ENCODE measurements at regions not wholly inside any gene's neighbourhood (a gene's known extent, or its start where the extent isn't known, plus 50 kb on each side); places are given as distances from the start of the nearest gene placed in this dataset.

DNA sequence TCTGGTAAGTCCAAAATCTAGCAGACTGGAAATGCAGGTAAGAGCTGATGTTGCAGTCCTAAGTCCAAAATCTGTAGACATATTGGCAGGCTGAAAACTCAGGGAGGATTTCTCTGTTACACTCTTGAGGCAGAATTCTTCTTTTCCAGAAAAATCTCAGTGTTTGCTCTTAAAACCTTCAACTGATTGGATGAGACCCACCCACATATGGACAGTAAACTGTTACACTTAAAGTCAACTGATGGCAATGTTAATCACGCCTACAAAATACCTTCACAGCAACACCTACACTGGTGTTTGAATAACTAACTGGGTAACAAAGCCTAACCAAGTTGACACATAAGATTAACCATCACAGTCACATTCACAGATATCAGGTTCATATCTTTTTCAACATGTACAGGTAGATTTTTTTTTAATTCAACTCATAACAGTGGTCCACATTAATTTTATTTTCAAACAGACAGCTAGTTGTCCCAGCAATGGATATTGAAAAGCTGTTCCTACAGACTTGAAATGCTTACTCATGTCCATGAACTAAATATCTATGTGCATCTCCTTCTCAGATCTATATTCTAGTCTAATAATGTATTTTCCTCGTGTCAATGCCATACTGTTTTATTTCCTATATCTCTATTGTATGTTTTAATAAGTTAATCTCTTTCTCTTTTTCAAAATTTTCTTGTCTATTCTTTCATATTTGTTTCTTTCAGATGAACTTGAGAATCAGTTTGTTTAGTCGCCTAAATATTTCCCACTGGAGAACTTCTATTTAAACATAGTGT is 110.1 kb downstream of the TMPRSS5 start:
- no peak for ATAC-seq
- TF ChIP-seq ZFP3 (CRISPR knock-in tag; IDR thresholded peaks at IDR 0.05), result no peak
- TF ChIP-seq GLIS3 (CRISPR knock-in tag; IDR thresholded peaks at IDR 0.05), result no peak
- TF ChIP-seq ZC3H10 (CRISPR knock-in tag; IDR thresholded peaks at IDR 0.05), result no peak
- TF ChIP-seq, protein P1, sequence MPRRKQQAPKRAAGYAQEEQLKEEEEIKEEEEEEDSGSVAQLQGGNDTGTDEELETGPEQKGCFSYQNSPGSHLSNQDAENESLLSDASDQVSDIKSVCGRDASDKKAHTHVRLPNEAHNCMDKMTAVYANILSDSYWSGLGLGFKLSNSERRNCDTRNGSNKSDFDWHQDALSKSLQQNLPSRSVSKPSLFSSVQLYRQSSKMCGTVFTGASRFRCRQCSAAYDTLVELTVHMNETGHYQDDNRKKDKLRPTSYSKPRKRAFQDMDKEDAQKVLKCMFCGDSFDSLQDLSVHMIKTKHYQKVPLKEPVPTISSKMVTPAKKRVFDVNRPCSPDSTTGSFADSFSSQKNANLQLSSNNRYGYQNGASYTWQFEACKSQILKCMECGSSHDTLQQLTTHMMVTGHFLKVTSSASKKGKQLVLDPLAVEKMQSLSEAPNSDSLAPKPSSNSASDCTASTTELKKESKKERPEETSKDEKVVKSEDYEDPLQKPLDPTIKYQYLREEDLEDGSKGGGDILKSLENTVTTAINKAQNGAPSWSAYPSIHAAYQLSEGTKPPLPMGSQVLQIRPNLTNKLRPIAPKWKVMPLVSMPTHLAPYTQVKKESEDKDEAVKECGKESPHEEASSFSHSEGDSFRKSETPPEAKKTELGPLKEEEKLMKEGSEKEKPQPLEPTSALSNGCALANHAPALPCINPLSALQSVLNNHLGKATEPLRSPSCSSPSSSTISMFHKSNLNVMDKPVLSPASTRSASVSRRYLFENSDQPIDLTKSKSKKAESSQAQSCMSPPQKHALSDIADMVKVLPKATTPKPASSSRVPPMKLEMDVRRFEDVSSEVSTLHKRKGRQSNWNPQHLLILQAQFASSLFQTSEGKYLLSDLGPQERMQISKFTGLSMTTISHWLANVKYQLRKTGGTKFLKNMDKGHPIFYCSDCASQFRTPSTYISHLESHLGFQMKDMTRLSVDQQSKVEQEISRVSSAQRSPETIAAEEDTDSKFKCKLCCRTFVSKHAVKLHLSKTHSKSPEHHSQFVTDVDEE (CRISPR knock-in tag; IDR thresholded peaks at IDR 0.05), result no peak
- no peak for TF ChIP-seq TOX (CRISPR knock-in tag; IDR thresholded peaks at IDR 0.05; ENCODE audit: borderline replicate concordance)
- no peak for TF ChIP-seq SNAI2 (CRISPR knock-in tag; IDR thresholded peaks at IDR 0.05)

DNA sequence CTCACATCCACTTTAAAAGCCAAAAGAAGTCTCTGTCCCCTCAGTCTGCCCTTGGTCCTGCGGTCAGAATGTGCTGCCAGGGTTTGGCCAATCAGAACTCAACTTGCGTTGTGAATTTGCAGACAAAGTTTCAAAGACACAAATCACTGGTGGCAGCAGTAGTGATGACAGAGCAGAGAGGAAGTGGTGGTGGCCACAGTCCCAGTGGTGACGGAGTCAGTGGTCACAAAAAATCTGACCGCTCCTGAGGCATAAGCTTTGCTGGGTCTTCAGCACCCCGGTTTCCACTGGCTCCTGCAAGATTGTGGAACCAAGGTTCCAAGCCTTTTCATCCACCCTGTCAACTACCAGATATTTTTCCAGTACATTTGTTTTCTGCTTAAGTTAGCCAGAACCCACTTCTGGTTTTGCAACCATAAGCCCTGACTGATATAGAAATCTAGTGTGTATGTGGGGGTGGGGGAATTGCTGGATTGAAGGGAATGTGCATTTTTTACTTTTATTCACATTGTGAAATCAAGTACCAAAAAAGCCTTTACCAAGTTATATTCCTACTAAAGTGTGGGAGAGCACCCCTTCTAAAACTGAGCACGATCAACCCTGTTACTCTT is 112.3 kb downstream of the TMPRSS5 start:
- no peak for ATAC-seq
- no peak for TF ChIP-seq ZFP30 (CRISPR knock-in tag; IDR thresholded peaks at IDR 0.05)
- TF ChIP-seq TOX (CRISPR knock-in tag; IDR thresholded peaks at IDR 0.05; ENCODE audit: borderline replicate concordance), result no peak
- TF ChIP-seq, protein P2, sequence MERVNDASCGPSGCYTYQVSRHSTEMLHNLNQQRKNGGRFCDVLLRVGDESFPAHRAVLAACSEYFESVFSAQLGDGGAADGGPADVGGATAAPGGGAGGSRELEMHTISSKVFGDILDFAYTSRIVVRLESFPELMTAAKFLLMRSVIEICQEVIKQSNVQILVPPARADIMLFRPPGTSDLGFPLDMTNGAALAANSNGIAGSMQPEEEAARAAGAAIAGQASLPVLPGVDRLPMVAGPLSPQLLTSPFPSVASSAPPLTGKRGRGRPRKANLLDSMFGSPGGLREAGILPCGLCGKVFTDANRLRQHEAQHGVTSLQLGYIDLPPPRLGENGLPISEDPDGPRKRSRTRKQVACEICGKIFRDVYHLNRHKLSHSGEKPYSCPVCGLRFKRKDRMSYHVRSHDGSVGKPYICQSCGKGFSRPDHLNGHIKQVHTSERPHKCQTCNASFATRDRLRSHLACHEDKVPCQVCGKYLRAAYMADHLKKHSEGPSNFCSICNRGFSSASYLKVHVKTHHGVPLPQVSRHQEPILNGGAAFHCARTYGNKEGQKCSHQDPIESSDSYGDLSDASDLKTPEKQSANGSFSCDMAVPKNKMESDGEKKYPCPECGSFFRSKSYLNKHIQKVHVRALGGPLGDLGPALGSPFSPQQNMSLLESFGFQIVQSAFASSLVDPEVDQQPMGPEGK (CRISPR knock-in tag; IDR thresholded peaks at IDR 0.05; ENCODE audit: borderline replicate concordance), result no peak
- TF ChIP-seq ZNF565 (CRISPR knock-in tag; conservative IDR thresholded peaks at IDR 0.05; ENCODE audit: low read depth), result no peak
- TF ChIP-seq OSR1 (CRISPR knock-in tag; IDR thresholded peaks at IDR 0.05), result no peak
- TF ChIP-seq ZNF8 (CRISPR knock-in tag; IDR thresholded peaks at IDR 0.05), result no peak
- no peak for TF ChIP-seq SNAI2 (CRISPR knock-in tag; IDR thresholded peaks at IDR 0.05)
- no peak for TF ChIP-seq GLIS3 (CRISPR knock-in tag; IDR thresholded peaks at IDR 0.05)
- no peak for TF ChIP-seq RARB (CRISPR knock-in tag; IDR thresholded peaks at IDR 0.05)
- TF ChIP-seq ZFP3 (CRISPR knock-in tag; IDR thresholded peaks at IDR 0.05), result no peak

DNA sequence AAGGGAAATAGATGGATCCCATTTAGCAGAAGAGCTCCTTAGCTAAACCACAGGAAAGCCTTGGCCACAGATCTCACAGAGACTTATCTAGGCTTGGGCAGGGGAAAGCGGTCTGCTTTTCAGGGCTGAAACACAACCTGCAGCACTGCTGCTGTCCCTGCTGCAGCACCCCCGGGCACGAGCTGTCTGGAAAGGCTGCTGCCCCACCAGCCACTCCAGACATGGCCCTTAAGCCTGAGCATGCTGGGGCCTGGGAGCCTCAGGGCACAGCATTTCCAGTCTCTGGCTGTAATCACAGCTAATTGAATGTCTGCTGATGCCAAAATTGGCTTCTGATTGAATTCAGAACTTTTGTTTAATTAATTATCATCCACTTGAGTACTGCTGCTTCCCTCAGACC is 115.0 kb downstream of the TMPRSS5 start:
- ATAC-seq, result peak; percentile 71; the same call in 2 of the 3 replicates
- TF ChIP-seq ISL1 (CRISPR knock-in tag; IDR thresholded peaks at IDR 0.05) (peak; percentile 28; the same call in 1 of the 2 replicates), TCF4 (CRISPR knock-in tag; IDR thresholded peaks at IDR 0.05; ENCODE audit: borderline replicate concordance) (peak; percentile 100), RARB (CRISPR knock-in tag; IDR thresholded peaks at IDR 0.05) (no peak), GLIS3 (CRISPR knock-in tag; IDR thresholded peaks at IDR 0.05) (peak; percentile 76; the same call in 1 of the 2 replicates), SNAI2 (CRISPR knock-in tag; IDR thresholded peaks at IDR 0.05) (peak; percentile 84; the same call in 1 of the 2 replicates), ESRRG (CRISPR knock-in tag; IDR thresholded peaks at IDR 0.05) (no peak), ZNF8 (CRISPR knock-in tag; IDR thresholded peaks at IDR 0.05) (0 out of 2 replicates have a peak, but pooled peaks have one; percentile 41), PPARA (CRISPR knock-in tag; IDR thresholded peaks at IDR 0.05; ENCODE audit: borderline replicate concordance) (peak; percentile 83; the same call in 1 of the 2 replicates), ZNF70 (CRISPR knock-in tag; IDR thresholded peaks at IDR 0.05) (peak; percentile 34; the same call in 1 of the 2 replicates), ZFP30 (CRISPR knock-in tag; IDR thresholded peaks at IDR 0.05) (no peak), ZC3H10 (CRISPR knock-in tag; IDR thresholded peaks at IDR 0.05) (no peak), ZNF565 (CRISPR knock-in tag; conservative IDR thresholded peaks at IDR 0.05; ENCODE audit: low read depth) (0 out of 2 replicates have a peak, but pooled peaks have one; percentile 64)
- TF ChIP-seq, protein P3, sequence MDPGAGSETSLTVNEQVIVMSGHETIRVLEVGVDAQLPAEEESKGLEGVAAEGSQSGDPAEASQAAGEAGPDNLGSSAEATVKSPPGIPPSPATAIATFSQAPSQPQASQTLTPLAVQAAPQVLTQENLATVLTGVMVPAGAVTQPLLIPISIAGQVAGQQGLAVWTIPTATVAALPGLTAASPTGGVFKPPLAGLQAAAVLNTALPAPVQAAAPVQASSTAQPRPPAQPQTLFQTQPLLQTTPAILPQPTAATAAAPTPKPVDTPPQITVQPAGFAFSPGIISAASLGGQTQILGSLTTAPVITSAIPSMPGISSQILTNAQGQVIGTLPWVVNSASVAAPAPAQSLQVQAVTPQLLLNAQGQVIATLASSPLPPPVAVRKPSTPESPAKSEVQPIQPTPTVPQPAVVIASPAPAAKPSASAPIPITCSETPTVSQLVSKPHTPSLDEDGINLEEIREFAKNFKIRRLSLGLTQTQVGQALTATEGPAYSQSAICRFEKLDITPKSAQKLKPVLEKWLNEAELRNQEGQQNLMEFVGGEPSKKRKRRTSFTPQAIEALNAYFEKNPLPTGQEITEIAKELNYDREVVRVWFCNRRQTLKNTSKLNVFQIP (CRISPR knock-in tag; IDR thresholded peaks at IDR 0.05; ENCODE audit: borderline replicate concordance, low read depth), result no peak
- TF ChIP-seq, protein P4, sequence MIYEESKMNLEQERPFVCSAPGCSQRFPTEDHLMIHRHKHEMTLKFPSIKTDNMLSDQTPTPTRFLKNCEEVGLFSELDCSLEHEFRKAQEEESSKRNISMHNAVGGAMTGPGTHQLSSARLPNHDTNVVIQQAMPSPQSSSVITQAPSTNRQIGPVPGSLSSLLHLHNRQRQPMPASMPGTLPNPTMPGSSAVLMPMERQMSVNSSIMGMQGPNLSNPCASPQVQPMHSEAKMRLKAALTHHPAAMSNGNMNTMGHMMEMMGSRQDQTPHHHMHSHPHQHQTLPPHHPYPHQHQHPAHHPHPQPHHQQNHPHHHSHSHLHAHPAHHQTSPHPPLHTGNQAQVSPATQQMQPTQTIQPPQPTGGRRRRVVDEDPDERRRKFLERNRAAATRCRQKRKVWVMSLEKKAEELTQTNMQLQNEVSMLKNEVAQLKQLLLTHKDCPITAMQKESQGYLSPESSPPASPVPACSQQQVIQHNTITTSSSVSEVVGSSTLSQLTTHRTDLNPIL (CRISPR knock-in tag; IDR thresholded peaks at IDR 0.05; ENCODE audit: low read depth), result 0 out of 2 replicates have a peak, but pooled peaks have one; percentile 19
- TF ChIP-seq, protein P5, sequence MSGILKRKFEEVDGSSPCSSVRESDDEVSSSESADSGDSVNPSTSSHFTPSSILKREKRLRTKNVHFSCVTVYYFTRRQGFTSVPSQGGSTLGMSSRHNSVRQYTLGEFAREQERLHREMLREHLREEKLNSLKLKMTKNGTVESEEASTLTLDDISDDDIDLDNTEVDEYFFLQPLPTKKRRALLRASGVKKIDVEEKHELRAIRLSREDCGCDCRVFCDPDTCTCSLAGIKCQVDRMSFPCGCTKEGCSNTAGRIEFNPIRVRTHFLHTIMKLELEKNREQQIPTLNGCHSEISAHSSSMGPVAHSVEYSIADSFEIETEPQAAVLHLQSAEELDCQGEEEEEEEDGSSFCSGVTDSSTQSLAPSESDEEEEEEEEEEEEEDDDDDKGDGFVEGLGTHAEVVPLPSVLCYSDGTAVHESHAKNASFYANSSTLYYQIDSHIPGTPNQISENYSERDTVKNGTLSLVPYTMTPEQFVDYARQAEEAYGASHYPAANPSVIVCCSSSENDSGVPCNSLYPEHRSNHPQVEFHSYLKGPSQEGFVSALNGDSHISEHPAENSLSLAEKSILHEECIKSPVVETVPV (CRISPR knock-in tag; IDR thresholded peaks at IDR 0.05), result peak; percentile 88
- TF ChIP-seq, protein P2 (CRISPR knock-in tag; IDR thresholded peaks at IDR 0.05; ENCODE audit: borderline replicate concordance), result no peak
- TF ChIP-seq, protein P1 (CRISPR knock-in tag; IDR thresholded peaks at IDR 0.05), result peak; percentile 98
